GM19452 (cell line): ENCODE measurements at regions not wholly inside any gene's neighbourhood (a gene's known extent, or its start where the extent isn't known, plus 50 kb on each side); places are given as distances from the start of the nearest gene placed in this dataset.
"Not testable (repeated sequence)": the region's sequence is repeated elsewhere in the genome, so short reads cannot be mapped to it uniquely, and the experiment has no call there.

Experiments used
- ATAC-seq: cut with Tn5 transposase; IDR thresholded peaks from one replicate; pipeline ENCODE4 v1.9.1; 2021; ENCODE audit not compliant: unreplicated experiment

GRCh38 chr21:32934068-32934467 lies 91.7 kb upstream of the OLIG2 start:
- not testable (repeated sequence) for ATAC-seq

- no peak for ATAC-seq
Observed at GRCh38 chr21:32934829-32935228, 90.9 kb upstream of the OLIG2 start.

- no peak for ATAC-seq
Observed at GRCh38 chr21:32940079-32941014, 85.4 kb upstream of the OLIG2 start.

GRCh38 chr21:32941263-32941662 lies 84.5 kb upstream of the OLIG2 start:
- ATAC-seq = no peak

GRCh38 chr21:32946654-32947053 lies 79.1 kb upstream of the OLIG2 start:
- ATAC-seq = no peak

- no peak for ATAC-seq
Observed at GRCh38 chr21:32947736-32948135, 78.0 kb upstream of the OLIG2 start.

GRCh38 chr21:32949701-32950100 lies 76.0 kb upstream of the OLIG2 start:
- ATAC-seq = no peak

- no peak for ATAC-seq
Observed at GRCh38 chr21:32951041-32951440, 74.7 kb upstream of the OLIG2 start.

- no peak for ATAC-seq
Observed at GRCh38 chr21:32954353-32954752, 71.4 kb upstream of the OLIG2 start.

- ATAC-seq = no peak
Observed at GRCh38 chr21:32955311-32956060, 70.2 kb upstream of the OLIG2 start.

GRCh38 chr21:32956061-32956656 lies 69.6 kb upstream of the OLIG2 start:
- no peak for ATAC-seq

GRCh38 chr21:32957545-32957944 lies 68.2 kb upstream of the OLIG2 start:
- no peak for ATAC-seq

GRCh38 chr21:32958288-32959002 lies 67.3 kb upstream of the OLIG2 start:
- ATAC-seq = no peak

- no peak for ATAC-seq
Observed at GRCh38 chr21:32962268-32962667, 63.5 kb upstream of the OLIG2 start.

GRCh38 chr21:32965129-32965680 lies 60.5 kb upstream of the OLIG2 start:
- no peak for ATAC-seq

GRCh38 chr21:32966120-32966519 lies 59.6 kb upstream of the OLIG2 start:
- no peak for ATAC-seq

- not testable (repeated sequence) for ATAC-seq
Observed at GRCh38 chr21:32968103-32968502, 57.6 kb upstream of the OLIG2 start.

GRCh38 chr21:32974653-32975052 lies 51.1 kb upstream of the OLIG2 start:
- ATAC-seq = no peak

GRCh38 chr21:32975811-32976431 lies 49.8 kb upstream of the OLIG2 start:
- no peak for ATAC-seq
